Peyer's patch (tissue), 4 donors: ENCODE measurements at regions not wholly inside any gene's neighbourhood (a gene's known extent, or its start where the extent isn't known, plus 50 kb on each side); places are given as distances from the start of the nearest gene placed in this dataset.
"Not testable (repeated sequence)": the region's sequence is repeated elsewhere in the genome, so short reads cannot be mapped to it uniquely, and the experiment has no call there.

Experiments
- DNase-seq, 3 donors: peaks; one replicate each; pipeline ENCODE4 v3.0.0-alpha.2; 2017 to 2019
- H3K27ac ChIP-seq, 4 donors: fragments of 200-600 bp; sonication (generic); one replicate each; pipeline ENCODE4 v1.5.1; 2016 to 2019
- H3K27me3 ChIP-seq, 2 donors: fragments of 200-600 bp; sonication (generic); one replicate each; pipeline ENCODE4 v1.5.1; 2019
- H3K36me3 ChIP-seq, 3 donors: fragments of 200-600 bp; sonication (generic); one replicate each; pipeline ENCODE4 v1.5.1; 2016 to 2019
- H3K4me1 ChIP-seq, 4 donors: fragments of 200-600 bp; sonication (generic); one replicate each; pipeline ENCODE4 v1.5.1; 2016 to 2019
- H3K4me3 ChIP-seq, 4 donors: fragments of 200-600 bp; sonication (generic); 1 replicate in 3 of 4; 2 replicates in 1 of 4; pipeline ENCODE4 v1.5.1; 2016 to 2019; ENCODE audit warnings: mild to moderate bottlenecking in 1 of 4
- H3K9me3 ChIP-seq, 4 donors: fragments of 200-600 bp; sonication (generic); one replicate each; pipeline ENCODE4 v1.5.1; 2016 to 2019; ENCODE audit warnings: mild to moderate bottlenecking in 1 of 4
- POLR2A ChIP-seq, 2 donors: fragments of 450-650 bp; IDR thresholded peaks; one replicate each; pipeline ENCODE4 v1.5.1; 2017; ENCODE audit warnings: antibody characterized with exemption in 2 of 2, mild to moderate bottlenecking in 2 of 2, moderate library complexity in 2 of 2
- TF ChIP-seq, protein P1 (sequence below), 6 experiments: fragments of 450-650 bp in 4 of 6; fragments of 200-600 bp in 2 of 6; sonication (generic) in 1 of 6; IDR thresholded peaks; one replicate each; pipeline ENCODE4 v1.5.1; 2017 to 2019; ENCODE audit warnings: antibody characterized with exemption in 6 of 6, mild to moderate bottlenecking in 3 of 6, moderate library complexity in 1 of 6

GRCh38 chr13:78540058-78540457 lies 63.3 kb downstream of the POU4F1 start:
- H3K4me3 ChIP-seq, result no peak overlapping the region
- TF ChIP-seq, protein P1, sequence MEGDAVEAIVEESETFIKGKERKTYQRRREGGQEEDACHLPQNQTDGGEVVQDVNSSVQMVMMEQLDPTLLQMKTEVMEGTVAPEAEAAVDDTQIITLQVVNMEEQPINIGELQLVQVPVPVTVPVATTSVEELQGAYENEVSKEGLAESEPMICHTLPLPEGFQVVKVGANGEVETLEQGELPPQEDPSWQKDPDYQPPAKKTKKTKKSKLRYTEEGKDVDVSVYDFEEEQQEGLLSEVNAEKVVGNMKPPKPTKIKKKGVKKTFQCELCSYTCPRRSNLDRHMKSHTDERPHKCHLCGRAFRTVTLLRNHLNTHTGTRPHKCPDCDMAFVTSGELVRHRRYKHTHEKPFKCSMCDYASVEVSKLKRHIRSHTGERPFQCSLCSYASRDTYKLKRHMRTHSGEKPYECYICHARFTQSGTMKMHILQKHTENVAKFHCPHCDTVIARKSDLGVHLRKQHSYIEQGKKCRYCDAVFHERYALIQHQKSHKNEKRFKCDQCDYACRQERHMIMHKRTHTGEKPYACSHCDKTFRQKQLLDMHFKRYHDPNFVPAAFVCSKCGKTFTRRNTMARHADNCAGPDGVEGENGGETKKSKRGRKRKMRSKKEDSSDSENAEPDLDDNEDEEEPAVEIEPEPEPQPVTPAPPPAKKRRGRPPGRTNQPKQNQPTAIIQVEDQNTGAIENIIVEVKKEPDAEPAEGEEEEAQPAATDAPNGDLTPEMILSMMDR (IDR thresholded peaks at IDR 0.05), result no peak
- TF ChIP-seq POLR2A (IDR thresholded peaks at IDR 0.05), result no peak
- no peaks in the 10 kb centered on the region for H3K4me1 ChIP-seq
- DNase-seq, result no peak
- H3K27me3 ChIP-seq, result no peaks in the 10 kb centered on the region
- H3K36me3 ChIP-seq, result no peaks in the 10 kb centered on the region
- H3K9me3 ChIP-seq, result no peaks in the 10 kb centered on the region
- H3K27ac ChIP-seq, result no peak overlapping the region

DNA sequence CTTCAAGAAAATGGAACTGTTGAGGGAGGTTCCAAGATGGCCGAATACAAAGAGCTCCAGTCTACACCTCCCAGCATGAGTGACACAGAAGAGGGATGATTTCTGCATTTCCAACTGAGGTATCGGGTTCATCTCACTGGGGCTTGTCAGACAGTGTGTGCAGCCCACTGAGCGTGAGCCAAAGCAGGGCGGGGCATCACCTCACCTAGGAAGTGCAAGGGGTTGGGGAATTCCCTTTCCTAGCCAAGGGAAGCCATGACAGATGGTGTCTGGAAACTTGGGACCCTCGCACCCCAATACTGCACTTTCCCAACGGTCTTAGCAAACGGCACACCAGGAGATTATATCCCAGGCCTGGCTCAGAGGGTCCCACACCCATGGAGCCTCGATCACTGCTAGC lies 77.3 kb downstream of the POU4F1 start:
- not testable (repeated sequence) for H3K36me3 ChIP-seq, H3K4me1 ChIP-seq, H3K4me3 ChIP-seq, H3K27me3 ChIP-seq, DNase-seq, H3K9me3 ChIP-seq, H3K27ac ChIP-seq

DNA sequence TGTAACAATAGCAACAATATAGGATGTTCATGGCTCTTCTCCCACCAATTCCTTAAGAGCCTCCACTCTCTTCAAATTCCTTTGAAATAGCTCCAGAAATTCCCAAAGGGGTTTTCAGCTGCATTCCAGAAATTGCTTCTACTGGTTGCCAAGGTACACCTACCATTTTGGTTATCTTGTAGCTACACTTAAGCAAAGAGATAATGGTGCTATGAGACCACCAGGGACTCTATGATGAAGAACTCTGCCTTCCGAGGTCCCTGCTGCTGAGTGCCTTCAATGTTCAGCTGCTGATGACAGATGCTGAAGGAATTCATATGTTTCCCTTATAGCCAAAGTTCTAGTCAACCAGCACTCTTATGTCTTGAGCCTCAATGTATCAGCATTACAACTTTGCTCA lies 78.4 kb downstream of the POU4F1 start:
- Histone ChIP-seq H3K4me1 (no peaks in the 10 kb centered on the region), H3K9me3 (no peaks in the 10 kb centered on the region), H3K4me3 (no peak overlapping the region), H3K27ac (no peak overlapping the region), H3K36me3 (no peaks in the 10 kb centered on the region), H3K27me3 (no peaks in the 10 kb centered on the region)
- TF ChIP-seq, protein P1 (IDR thresholded peaks at IDR 0.05), result no peak
- no peak for TF ChIP-seq POLR2A (IDR thresholded peaks at IDR 0.05)
- DNase-seq, result no peak

GRCh38 chr13:78521091-78521490 lies 82.3 kb downstream of the POU4F1 start:
- Histone ChIP-seq H3K36me3 (no peaks in the 10 kb centered on the region), H3K9me3 (no peaks in the 10 kb centered on the region), H3K27me3 (no peaks in the 10 kb centered on the region), H3K4me1 (no peaks in the 10 kb centered on the region), H3K27ac (no peak overlapping the region), H3K4me3 (no peak overlapping the region)
- TF ChIP-seq, protein P1 (IDR thresholded peaks at IDR 0.05), result no peak
- no peak for TF ChIP-seq POLR2A (IDR thresholded peaks at IDR 0.05)
- DNase-seq, result no peak

GRCh38 chr13:78520425-78520824 lies 82.9 kb downstream of the POU4F1 start:
- TF ChIP-seq, protein P1 (IDR thresholded peaks at IDR 0.05), result no peak
- TF ChIP-seq POLR2A (IDR thresholded peaks at IDR 0.05), result no peak
- DNase-seq, result no peak
- Histone ChIP-seq H3K36me3 (no peaks in the 10 kb centered on the region), H3K4me3 (no peak overlapping the region), H3K27ac (no peak overlapping the region), H3K9me3 (no peaks in the 10 kb centered on the region), H3K27me3 (no peaks in the 10 kb centered on the region), H3K4me1 (no peaks in the 10 kb centered on the region)

DNA sequence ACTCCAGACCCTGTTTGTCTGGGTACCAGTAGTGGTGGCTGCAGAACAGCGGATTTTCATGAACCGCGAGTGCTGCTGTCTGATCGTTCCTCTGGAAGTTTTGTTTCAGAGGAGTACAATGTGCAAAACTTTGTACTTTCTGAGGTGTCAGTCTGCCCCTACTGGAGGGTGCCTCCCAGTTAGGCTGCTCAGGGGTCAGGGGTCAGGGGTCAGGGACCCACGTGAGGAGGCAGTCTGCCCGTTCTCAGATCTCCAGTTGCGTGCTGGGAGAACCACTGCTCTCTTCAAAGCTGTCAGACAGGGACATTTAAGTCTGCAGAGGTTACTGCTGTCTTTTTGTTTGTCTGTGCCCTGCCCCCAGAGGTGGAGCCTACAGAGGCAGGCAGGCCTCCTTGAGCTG lies 84.9 kb downstream of the POU4F1 start:
- not testable (repeated sequence) for DNase-seq, H3K27ac ChIP-seq, H3K36me3 ChIP-seq, H3K9me3 ChIP-seq, H3K27me3 ChIP-seq, H3K4me3 ChIP-seq, H3K4me1 ChIP-seq

- no peak overlapping the region for H3K27ac ChIP-seq
- no peaks in the 10 kb centered on the region for H3K4me1 ChIP-seq
- H3K9me3 ChIP-seq, result no peaks in the 10 kb centered on the region
- no peak overlapping the region for H3K4me3 ChIP-seq
- no peaks in the 10 kb centered on the region for H3K27me3 ChIP-seq
- DNase-seq, result no peak
- H3K36me3 ChIP-seq, result no peaks in the 10 kb centered on the region
- TF ChIP-seq, protein P1 (IDR thresholded peaks at IDR 0.05), result no peak
- TF ChIP-seq POLR2A (IDR thresholded peaks at IDR 0.05), result no peak
Observed at GRCh38 chr13:78499802-78500201, 103.5 kb downstream of the POU4F1 start.
